Choroid plexus epithelial cell (primary cell): ENCODE measurements at regions not wholly inside any gene's neighbourhood (a gene's known extent, or its start where the extent isn't known, plus 50 kb on each side); places are given as distances from the start of the nearest gene placed in this dataset.

Source experiments
- DNase-seq: peaks from one replicate; pipeline ENCODE4 v3.0.0-alpha.2; 2010; ENCODE audit warnings: low read depth
- H3K4me3 ChIP-seq: 2 replicates; pipeline ENCODE4 v1.5.1; 2011; ENCODE audit warnings: low read depth, mild to moderate bottlenecking, control low read depth, low read length, moderate library complexity
- CTCF ChIP-seq: conservative IDR thresholded peaks from 2 replicates; pipeline ENCODE4 v1.5.1; 2011; ENCODE audit warnings: low read depth, mild to moderate bottlenecking, control low read depth, inconsistent platforms, low read length, moderate library complexity

GRCh38 chr20:7178004-7178403 lies 410.5 kb downstream of the BMP2 start:
- DNase-seq, result no peak
- no peak for TF ChIP-seq CTCF
- H3K4me3 ChIP-seq, result no peak overlapping the region

GRCh38 chr20:7180256-7181045 lies 413.0 kb downstream of the BMP2 start:
- no peak overlapping the region for H3K4me3 ChIP-seq
- peak; percentile 40 for DNase-seq
- no peak for TF ChIP-seq CTCF

GRCh38 chr20:7189231-7189630 lies 421.7 kb downstream of the BMP2 start:
- DNase-seq, result no peak
- no peak for TF ChIP-seq CTCF
- no peak overlapping the region for H3K4me3 ChIP-seq

- no peak overlapping the region for H3K4me3 ChIP-seq
- TF ChIP-seq CTCF, result no peak
- peak; percentile 34 for DNase-seq
Observed at GRCh38 chr20:7193681-7194080, 426.2 kb downstream of the BMP2 start.

GRCh38 chr20:7195704-7196103 lies 428.2 kb downstream of the BMP2 start:
- DNase-seq, result peak; percentile 99
- no peak for TF ChIP-seq CTCF
- no peak overlapping the region for H3K4me3 ChIP-seq

- peak; percentile 49 for DNase-seq
- TF ChIP-seq CTCF, result no peak
Observed at GRCh38 chr20:7196481-7196880, 429.0 kb downstream of the BMP2 start.

GRCh38 chr20:7199861-7200260 lies 432.4 kb downstream of the BMP2 start:
- H3K4me3 ChIP-seq, result no peak overlapping the region
- no peak for TF ChIP-seq CTCF
- no peak for DNase-seq

More at GRCh38 chr20:7196481-7196880, 429.0 kb downstream of the BMP2 start:
- H3K4me3 ChIP-seq, result no peak overlapping the region
